ENCODE measurements at regions not wholly inside any gene's neighbourhood (a gene's known extent, or its start where the extent isn't known, plus 50 kb on each side); places are given as distances from the start of the nearest gene placed in this dataset.

DNA sequence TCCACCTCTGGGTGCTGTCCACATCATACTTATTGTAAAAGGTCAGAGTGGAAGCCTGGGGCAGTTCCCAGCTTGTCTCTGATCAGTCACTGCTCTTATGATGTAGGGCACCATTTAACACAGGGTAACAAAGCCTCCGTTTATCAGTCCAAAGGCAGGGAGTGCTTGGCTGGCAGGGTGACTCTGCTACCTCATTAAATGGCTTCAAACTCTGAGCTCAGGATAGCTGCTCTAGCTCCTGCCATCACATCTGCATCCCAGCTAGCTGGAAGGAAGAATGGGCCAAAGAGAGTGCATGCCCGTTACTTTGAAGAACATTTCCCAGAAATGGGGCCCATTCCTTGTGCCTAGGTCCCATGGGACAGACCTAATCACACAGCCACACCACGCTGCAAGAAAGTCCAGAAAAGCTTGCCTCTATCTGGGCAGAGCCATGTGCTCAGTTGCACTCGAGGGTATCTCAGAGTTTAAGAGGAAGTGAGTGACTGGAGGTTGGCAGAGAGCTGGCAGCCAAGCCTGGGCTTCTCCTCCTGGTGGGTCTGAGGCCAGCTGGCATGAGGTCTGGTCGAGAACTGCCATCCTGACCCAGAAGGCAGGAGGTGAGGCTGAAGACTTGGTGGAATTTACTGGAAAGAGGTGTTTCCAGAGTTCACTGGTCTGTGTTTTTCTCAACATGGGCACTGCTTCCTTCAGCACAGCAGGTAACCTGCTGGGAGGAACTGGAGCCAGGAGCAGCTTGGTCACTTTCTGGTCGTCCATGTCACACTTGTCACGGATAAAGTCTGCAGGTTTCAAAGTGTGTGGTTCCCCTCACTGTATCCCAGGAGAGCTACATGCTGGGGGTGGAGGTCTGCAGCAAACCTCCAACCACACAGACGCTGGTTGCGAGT, 935.7 kb downstream of the BRD1 start:
- H2AFZ ChIP-seq (ENCODE audit: low read length): no peak overlapping the region
- intact Hi-C loops (cut with micrococcal nuclease): no loop called here
- ATAC-seq: no peak
- H3K4me1 ChIP-seq (ENCODE audit: insufficient read depth, low read length): no peaks in the 10 kb centered on the region
- no peaks in the 10 kb centered on the region for H3K79me2 ChIP-seq (ENCODE audit: low read length)
- no peak overlapping the region for H3K4me3 ChIP-seq (ENCODE audit: low read length)
- no peaks in the 10 kb centered on the region for H3K27me3 ChIP-seq (ENCODE audit: low read length)
- H3K27ac ChIP-seq (ENCODE audit: low read length): no peak overlapping the region
- H3K36me3 ChIP-seq (ENCODE audit: low read depth, low read length): no peaks in the 10 kb centered on the region
- no peaks in the 10 kb centered on the region for H3F3A ChIP-seq (ENCODE audit: low read length, unreplicated experiment)
- H3K4me2 ChIP-seq (ENCODE audit: low read length): no peak overlapping the region
- H3K9me2 ChIP-seq (replicated peaks; ENCODE audit: low read length): no peaks in the 10 kb centered on the region
- no peak for DNase-seq
- BruUV-seq (replicated peaks): no TSS peak
- H4K20me1 ChIP-seq (ENCODE audit: low read length): no peaks in the 10 kb centered on the region
- ChIA-PET CTCF (no interaction called here), POLR2A (ENCODE audit: unreplicated experiment) (no interaction called here)
- TF ChIP-seq EZH2 (IDR thresholded peaks at IDR 0.05; ENCODE audit: low read length, unreplicated experiment) (no peak), EZH2phosphoT487 (IDR thresholded peaks at IDR 0.05; ENCODE audit: borderline replicate concordance, low read length) (no peak)
- TF ChIP-seq, protein P1, sequence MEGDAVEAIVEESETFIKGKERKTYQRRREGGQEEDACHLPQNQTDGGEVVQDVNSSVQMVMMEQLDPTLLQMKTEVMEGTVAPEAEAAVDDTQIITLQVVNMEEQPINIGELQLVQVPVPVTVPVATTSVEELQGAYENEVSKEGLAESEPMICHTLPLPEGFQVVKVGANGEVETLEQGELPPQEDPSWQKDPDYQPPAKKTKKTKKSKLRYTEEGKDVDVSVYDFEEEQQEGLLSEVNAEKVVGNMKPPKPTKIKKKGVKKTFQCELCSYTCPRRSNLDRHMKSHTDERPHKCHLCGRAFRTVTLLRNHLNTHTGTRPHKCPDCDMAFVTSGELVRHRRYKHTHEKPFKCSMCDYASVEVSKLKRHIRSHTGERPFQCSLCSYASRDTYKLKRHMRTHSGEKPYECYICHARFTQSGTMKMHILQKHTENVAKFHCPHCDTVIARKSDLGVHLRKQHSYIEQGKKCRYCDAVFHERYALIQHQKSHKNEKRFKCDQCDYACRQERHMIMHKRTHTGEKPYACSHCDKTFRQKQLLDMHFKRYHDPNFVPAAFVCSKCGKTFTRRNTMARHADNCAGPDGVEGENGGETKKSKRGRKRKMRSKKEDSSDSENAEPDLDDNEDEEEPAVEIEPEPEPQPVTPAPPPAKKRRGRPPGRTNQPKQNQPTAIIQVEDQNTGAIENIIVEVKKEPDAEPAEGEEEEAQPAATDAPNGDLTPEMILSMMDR (conservative IDR thresholded peaks at IDR 0.05; ENCODE audit: low read depth, low read length): no peak
- H3K9ac ChIP-seq (ENCODE audit: low read length): no peak overlapping the region
- H3K9me3 ChIP-seq (ENCODE audit: low read length): no peaks in the 10 kb centered on the region

DNA sequence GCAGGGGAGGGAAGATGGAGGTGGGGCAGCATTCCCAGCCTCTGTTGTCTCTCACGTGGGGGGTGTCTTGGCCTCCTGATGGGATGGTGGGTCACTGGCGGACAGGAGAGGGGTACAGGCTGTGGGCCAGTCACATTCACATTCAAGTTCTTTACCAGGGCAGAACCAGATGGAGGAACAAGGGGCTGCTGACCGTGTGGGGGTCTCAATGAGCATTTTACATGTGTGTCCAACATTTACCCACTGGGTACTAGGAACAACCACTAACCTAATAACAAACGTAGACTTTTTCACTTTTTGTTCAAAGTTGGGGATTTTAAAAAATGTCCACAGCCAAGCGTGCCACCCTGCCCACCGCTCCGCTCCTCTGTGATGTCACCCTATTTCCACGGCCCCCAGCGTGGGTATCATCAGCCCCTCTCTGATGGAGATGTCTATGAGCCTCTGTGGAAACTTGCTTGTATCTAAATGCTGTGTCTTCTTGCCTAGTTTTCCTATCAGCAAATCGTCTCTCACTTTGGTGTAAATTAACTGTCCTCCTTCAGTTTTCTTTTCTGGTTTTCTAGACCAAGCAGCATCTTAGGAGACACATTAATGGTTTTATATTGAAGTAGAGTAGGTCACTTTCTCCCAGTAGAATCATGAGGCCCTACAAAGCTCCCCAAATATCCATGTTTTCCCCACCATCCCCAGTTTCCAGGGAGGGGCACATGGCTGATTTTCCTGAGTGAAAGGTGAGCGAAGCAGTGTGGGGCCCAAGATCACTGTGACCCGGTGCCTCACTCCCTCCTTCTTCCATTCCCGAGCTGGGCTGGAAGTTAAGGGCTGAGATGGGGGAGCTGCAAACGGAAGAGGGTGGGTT, 936.7 kb downstream of the BRD1 start:
- no peaks in the 10 kb centered on the region for H3F3A ChIP-seq (ENCODE audit: low read length, unreplicated experiment)
- no peak overlapping the region for H3K27ac ChIP-seq (ENCODE audit: low read length)
- ChIA-PET POLR2A (ENCODE audit: unreplicated experiment) (no interaction called here), CTCF (no interaction called here)
- H3K27me3 ChIP-seq (ENCODE audit: low read length): no peaks in the 10 kb centered on the region
- no peak for ATAC-seq
- no peaks in the 10 kb centered on the region for H3K9me2 ChIP-seq (replicated peaks; ENCODE audit: low read length)
- no peak for DNase-seq
- intact Hi-C loops (cut with micrococcal nuclease): no loop called here
- H3K36me3 ChIP-seq (ENCODE audit: low read depth, low read length): no peaks in the 10 kb centered on the region
- H3K4me1 ChIP-seq (ENCODE audit: insufficient read depth, low read length): no peaks in the 10 kb centered on the region
- H3K9me3 ChIP-seq (ENCODE audit: low read length): no peaks in the 10 kb centered on the region
- no peak overlapping the region for H3K4me2 ChIP-seq (ENCODE audit: low read length)
- TF ChIP-seq EZH2 (IDR thresholded peaks at IDR 0.05; ENCODE audit: low read length, unreplicated experiment) (no peak), EZH2phosphoT487 (IDR thresholded peaks at IDR 0.05; ENCODE audit: borderline replicate concordance, low read length) (no peak)
- TF ChIP-seq, protein P1 (conservative IDR thresholded peaks at IDR 0.05; ENCODE audit: low read depth, low read length): no peak
- no peaks in the 10 kb centered on the region for H3K79me2 ChIP-seq (ENCODE audit: low read length)
- no peak overlapping the region for H3K9ac ChIP-seq (ENCODE audit: low read length)
- no peak overlapping the region for H3K4me3 ChIP-seq (ENCODE audit: low read length)
- BruUV-seq (replicated peaks): no TSS peak
- H4K20me1 ChIP-seq (ENCODE audit: low read length): no peaks in the 10 kb centered on the region
- no peak overlapping the region for H2AFZ ChIP-seq (ENCODE audit: low read length)

Measured in PC-3 (cell line).